ENCODE measurements at regions not wholly inside any gene's neighbourhood (a gene's known extent, or its start where the extent isn't known, plus 50 kb on each side); places are given as distances from the start of the nearest gene placed in this dataset.

GRCh38 chr18:45231617-45232016, 383.7 kb upstream of the SLC14A2 start:
- no peak for DNase-seq

DNA sequence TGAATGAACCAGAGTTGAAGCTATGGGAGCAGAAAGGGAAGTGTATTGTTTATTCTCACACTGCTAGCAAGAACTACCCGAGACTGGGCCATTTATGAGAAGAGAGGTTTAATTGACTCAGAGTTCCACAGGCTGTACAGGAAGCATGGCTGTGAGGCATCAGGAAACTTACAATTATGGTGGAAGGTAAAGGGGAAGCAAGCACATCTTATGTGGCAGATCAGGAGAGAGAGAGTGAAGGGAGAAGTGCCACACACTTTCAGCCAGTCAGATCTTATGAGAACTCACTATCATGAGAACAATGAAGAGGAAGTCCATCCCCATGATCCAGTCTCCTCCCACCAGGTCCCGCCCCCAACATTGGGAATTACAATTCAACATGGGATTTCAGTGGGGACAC, 383.2 kb upstream of the SLC14A2 start:
- DNase-seq, result no peak

DNA sequence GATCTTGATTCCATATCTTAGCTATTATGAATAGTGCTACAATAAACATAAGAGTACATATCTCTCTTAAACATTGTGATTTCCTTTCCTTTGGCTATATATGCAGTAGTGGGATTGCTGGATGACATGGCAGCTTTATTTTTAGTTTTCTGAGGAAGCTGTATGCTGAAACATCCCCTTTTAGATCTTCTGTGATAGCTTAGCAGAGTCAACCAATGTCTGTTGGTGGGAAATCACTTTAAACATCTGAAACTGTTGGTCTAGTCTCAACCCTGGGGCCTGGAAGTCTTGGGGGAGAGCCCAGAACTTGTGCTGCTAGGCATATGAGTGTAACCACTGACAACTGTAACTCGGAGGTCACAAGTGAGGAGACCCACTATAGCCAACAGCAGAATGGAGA, 378.6 kb upstream of the SLC14A2 start:
- DNase-seq, result no peak

- no peak for DNase-seq
Measured at GRCh38 chr18:45237343-45238098, 377.8 kb upstream of the SLC14A2 start.

DNA sequence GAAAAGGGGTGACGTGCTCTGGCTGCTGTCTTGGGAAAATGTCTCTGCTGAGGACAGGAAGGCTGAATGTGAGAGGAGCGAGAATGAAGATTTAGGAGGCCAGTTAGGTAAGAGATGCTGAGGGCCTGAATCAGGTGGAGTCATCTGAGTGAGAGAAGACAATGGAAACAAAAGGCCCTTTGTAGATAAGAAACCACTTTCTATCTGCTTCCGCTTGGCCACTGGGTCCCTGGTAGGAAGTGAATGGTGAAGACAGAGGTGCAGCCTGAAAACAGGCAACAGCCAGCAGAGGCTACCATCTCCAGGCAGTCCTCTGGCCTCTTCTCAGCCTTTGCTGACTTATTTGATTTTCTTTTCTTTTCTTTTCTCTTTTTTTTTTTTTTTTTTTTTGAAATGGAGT, 374.0 kb upstream of the SLC14A2 start:
- DNase-seq, result no peak

DNA sequence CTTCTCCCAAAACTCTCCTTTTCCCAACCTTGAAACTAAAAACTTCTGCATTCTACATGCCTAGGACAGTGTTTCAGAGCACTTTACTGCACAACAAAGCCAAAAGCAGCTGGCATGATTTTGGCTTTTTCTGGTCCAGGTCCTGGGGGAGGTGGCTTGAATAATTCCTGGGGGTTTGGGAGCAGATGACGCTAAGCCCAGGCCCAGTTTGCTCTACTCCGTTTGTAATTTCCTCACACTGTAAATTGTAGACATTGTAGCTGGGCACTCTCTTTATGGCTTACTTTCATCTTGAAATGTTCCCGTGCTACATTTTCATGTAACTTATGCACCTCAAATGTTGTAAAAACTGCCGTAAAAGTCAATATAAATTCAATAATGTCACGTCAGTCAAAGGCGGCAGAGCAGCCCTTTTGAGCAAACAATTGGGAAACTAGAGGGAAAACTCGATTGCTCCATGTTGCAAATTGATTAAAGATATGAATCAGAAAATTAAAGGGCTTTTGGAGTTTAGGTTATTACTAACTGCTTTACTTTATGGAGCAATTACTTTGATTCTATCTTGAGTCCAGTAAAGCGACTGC, 373.2 kb upstream of the SLC14A2 start:
- DNase-seq, result no peak

DNA sequence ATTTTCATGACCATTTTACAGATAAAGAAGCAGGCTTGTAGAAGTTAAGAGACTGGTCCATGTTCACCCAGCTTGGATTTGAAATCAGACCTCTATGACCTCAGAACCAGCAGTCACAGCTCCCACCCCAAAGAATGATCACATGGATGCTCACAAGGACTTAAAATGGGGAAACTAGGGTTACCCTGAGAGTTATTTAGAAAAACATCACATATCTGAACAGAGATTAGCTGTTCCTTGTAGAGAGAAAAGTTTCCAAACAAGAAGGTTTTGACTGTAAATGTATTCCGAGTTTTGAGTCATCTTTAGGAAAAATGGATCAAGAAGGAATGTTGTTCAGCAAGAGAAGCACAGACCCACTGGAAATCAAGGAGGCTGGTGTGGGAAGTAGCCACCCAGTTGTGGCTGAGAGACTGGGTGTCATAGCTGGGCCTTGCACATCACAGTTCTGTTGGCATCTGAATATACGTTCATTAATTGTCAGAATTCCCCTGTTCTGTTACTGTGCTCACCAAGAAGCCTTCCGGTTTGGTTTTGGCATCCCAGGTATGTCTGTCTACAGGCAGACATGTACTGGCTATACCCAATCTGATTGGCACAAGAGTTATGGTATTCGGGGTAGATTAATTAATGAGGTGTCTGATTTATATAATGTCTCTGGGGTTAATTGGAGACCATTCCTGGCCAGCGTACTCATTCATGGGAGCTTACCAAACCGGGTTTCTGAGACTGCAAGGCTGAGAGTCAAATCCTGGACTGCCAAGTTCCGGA, 371.8 kb upstream of the SLC14A2 start:
- no peak for DNase-seq

DNA sequence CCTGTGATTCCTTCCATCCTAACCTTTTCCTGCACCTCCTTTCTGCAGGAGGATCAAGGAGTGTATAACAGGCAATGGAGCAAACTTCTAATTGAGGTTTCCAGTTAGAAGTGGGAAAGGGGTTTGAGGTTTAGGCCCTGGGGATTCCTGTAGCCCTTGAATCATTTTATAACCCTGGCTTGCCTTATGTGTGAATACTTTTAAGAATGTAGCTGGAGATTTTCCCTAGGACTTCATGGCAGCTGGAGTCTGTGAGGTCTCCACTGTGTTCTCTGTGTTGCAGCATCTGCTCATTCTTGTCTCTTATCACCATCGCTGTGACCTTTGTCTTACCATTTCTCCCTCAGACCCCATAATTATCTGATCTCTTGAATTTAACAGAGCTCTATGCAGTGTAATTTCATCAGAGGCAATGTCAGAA, 370.2 kb upstream of the SLC14A2 start:
- no peak for DNase-seq

DNA sequence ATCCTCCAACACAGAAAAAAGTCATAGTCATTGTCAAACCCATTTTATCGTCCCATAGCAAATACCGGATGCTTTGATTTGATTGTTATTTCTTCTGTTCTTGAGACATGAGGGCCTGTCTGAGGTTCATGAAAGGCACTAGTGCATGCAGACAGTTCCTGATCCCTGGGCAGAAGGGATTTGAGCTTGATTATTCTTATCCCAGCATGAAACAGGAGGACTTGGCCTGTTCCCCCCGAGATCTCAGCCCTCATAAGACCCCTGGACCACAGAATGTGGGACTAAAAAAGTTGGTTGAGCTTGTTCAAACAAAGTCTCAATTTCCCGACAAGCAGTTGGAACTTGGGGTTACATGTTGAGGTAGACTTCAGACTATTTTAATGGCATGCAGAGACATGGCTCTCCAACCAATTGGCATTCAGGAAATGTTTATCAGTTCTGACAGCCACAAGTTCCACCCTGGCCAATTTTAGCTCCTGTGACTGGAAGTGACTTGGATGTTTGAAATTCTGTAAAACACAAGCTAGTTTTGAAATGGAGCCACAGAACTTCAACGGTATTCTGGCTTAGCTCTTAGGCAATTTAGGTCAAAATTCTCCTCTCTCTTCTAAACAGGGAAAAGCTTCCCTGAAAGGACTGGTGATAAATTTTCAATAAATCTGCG, 366.9 kb upstream of the SLC14A2 start:
- DNase-seq, result no peak

- no peak for DNase-seq
Measured at GRCh38 chr18:45249246-45249661, 366.0 kb upstream of the SLC14A2 start.

DNA sequence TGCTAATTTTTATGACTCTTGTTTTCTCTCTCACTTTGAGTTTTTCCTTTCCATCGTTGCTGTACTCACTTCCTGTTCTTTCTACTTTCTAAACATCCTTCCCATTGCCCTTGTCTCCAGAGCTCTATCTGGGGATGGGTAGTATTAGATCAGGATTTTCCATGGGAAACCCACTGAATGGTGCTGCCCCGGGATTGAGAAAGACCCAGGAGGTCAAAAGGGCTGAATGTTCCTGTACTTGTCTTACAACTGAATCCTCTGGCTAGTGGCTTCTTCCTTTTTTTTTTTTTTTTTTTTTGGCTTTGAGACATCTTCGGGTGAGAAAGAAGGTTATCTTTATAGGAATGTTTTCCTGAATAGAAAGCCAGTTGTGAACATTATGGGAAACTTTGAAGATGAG, 364.8 kb upstream of the SLC14A2 start:
- DNase-seq, result no peak

DNA sequence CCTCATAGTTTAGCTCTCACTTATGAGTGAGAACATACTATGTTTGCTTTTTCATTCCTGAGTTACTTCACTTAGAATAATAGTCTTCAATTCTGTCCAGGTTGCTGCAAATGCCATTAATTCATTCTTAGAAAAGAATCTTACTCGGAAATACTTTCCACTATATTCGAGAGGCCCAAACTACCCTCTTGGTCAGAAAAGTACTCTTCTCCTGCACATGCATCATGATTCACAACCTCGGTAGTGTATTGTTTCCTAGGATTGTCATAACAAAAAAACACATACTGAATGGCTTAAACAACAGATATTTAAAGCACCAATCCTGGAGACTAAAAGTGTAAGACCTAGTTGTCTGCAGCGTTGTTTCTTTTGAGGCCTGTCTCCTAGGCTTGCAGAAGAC, 364.0 kb upstream of the SLC14A2 start:
- DNase-seq, result no peak

DNA sequence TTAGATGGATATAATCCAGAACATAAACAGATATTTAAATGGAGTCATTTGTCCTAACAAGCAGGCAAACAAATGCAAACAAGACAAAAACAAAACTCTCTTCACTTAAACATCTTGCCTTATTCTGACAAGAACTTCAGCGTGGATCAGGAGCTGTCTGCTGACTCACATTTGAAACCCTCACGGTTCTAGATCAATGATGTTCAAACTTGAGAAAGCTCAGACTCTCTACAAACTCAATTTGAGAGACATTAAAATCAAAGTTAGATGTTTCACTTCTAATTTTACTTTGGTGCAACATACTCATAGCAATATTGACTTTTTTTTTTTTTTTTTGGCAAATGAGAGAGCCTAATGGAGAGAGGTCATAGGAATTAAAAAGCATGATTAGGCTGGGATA, 362.8 kb upstream of the SLC14A2 start:
- DNase-seq, result no peak

DNA sequence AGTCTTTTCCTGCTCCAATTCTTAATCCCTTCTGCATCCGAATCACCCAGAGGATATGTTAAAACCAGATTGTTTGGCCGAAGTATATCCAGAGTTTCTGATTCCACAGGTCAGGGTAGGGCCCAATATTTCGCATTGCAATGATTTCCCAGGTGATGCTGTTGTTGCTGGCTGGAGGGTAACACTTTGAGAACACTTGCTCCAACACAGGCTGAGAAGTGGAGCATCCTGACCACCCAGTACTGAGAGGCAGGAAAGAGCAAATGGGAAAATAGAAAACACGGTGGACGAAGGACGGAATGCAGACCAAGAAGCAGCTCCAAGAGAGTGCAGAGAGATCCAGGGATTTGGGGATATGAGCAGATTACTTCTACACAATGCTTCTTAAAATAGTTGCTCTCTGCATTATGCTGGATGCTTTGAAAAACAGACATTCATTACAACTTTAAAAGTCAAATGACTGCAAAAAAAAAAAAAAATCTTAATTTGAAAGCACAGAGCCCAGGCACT, 362.2 kb upstream of the SLC14A2 start:
- DNase-seq, result no peak

- DNase-seq, result no peak
Measured at GRCh38 chr18:45253973-45254708, 361.1 kb upstream of the SLC14A2 start.

DNA sequence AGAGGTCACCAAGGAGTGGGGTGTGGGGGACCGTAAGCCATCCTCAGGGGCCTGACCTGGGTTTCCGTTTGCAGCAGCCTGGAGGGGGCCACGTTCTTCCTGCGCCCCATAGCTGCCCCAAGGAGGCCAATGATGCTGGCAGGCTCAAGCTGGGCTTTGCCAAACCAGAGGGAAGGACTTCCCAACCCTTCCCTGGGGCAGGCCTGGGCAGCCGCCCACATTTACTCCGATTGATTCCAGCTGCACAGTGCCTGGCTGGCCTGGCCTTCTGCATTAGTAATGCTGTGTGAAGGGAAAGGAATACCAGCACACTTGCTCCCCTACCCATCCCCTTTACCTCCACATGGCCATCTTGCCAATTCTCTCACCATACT, 360.6 kb upstream of the SLC14A2 start:
- no peak for DNase-seq

DNA sequence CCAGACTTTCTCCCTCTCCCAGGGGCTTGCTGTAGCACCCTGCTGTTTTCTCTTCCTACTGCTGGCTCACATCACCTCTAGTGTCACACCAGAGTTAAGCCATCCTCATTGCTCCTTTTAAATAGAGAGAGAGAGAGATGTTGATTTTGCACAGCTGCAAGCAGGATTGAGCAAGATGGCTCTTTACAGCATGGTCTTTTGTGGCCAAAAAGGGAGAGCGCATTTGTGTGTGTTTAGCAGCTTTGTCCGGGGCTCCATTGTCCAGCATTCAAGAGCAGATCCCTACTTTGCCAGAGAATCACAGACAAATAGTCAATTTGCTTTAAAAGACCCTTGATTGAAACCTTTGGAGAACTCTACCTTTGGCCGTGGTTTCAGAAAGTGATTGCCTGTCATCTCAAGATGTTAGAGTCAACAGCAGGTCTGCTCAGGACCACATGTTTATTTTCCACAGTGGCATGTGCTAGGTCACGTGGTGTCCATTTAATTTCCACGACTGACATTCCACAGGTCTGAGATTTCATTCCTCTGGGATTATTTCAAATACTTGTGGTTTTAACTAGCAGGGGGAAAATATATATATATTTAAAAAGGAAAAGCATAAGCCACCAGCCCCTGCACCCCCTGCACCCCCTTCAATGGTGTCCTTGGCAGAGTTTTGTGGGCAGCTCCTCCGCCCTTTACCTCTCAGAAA, 359.9 kb upstream of the SLC14A2 start:
- no peak for DNase-seq

DNA sequence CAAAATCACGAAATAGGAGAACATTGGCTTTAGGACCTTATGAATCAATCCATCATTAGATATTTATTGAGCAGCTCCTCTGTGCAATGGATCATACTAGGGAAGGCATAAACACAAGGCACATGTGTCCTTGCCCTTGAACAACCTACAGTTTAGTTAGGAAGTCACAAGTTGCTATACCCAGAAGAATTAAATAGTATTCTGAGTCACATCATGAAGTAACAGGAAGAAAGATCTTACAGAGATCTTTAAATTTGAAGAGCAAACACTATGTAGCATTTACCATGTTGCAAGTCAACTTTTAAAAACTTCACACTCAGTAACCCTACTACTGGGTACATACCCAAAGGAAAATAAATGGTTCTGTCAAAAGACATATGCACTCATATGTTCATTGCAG, 355.2 kb upstream of the SLC14A2 start:
- DNase-seq, result no peak

- DNase-seq, result no peak
Measured at GRCh38 chr18:45266023-45266422, 349.3 kb upstream of the SLC14A2 start.

DNA sequence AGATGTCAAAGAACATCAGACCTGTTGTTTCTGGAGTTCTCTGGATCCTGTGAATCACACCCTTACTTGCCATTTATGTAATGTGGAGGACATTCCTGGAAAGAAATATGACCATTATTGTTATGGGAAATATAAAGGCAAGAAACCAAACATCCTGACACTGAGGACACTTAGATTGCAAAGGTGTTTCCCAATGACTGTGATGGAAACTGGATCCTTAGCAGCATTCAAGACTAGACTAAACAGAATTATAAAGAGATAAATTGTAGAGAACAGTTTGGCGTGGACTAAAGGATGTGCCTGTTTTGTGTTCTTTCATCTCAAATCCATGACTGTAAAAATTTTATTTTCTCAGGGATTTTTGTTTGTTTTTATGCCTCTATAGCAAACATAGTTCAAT, 347.7 kb upstream of the SLC14A2 start:
- DNase-seq, result no peak

DNA sequence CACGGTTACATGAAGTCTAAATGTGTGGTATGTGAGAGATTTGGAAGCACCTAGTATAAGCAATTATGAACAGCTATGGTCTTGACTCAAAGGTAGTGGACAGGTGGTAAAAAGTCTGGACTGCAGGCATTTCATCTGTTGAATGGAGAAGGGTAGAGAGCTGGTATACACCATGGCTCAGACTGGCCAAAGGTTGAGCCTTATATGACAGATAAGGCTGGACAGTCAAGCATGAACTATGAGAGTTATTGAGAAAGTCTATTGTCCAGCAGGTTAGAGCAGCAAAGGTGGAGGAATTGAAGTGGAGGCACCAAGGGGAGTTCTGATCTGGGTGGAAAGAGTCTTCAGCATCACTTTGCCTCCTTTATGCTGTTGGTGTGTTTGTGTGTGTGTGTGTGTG, 346.7 kb upstream of the SLC14A2 start:
- DNase-seq, result no peak

DNA sequence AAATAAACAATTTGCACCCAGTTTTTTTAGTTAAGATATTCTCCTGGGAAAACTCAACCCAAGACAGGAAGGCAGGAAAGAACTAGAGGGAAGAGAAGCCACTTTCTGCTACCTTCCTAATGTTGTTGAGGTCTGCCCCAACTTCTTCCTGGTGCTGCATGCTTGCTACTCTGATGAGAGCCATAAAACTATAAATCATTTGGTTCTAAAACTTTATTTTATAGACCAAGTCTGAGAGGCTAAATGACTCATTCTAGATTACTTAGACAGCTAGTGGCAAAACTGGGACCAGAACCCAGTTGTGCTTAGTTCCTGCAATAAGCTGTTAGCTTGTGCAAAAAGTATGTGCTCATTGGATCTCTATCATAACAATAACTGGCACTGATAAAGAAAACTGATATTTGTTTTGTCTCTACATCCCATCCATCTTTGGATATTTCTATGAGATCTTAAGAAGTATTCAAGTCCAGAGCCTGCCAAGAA, 344.9 kb upstream of the SLC14A2 start:
- DNase-seq, result no peak
